B cell (primary cell): ENCODE measurements at regions not wholly inside any gene's neighbourhood (a gene's known extent, or its start where the extent isn't known, plus 50 kb on each side); places are given as distances from the start of the nearest gene placed in this dataset.
"Not testable (repeated sequence)": the region's sequence is repeated elsewhere in the genome, so short reads cannot be mapped to it uniquely, and the experiment has no call there.

Experiments used
- ATAC-seq: fragments of 200-7000 bp; cut with Tn5 transposase; one replicate; pipeline ENCODE4 v1.10.0; 2021; ENCODE audit warnings: low read depth, mild to moderate bottlenecking, moderate number of reproducible peaks, moderate library complexity
- CTCF ChIA-PET: fragments of 350-600 bp; sonication (Branson Sonifier 250); formaldehyde crosslinking; loops from one replicate; lab custom pipeline; 2021; ENCODE audit warnings: antibody characterized with exemption, inconsistent platforms; lab: Charles Lee
- POLR2A ChIA-PET: fragments of 350-600 bp; sonication (Branson Sonifier 250); formaldehyde crosslinking; loops from one replicate; lab custom pipeline; 2021; ENCODE audit warnings: antibody characterized with exemption; lab: Charles Lee
- DNase-seq: peaks from one replicate; pipeline ENCODE4 v3.0.0; 2013
- H2AFZ ChIP-seq: 2 replicates; pipeline ENCODE4 v1.6.1; 2012; ENCODE audit warnings: mild to moderate bottlenecking, low read depth, low read length; ENCODE audit not compliant: insufficient read depth, poor library complexity, severe bottlenecking
- H3K27ac ChIP-seq, 2 donors: 1 replicate in 1 of 2; 2 replicates in 1 of 2; pipeline ENCODE4 v1.5.1; 2012 to 2013; ENCODE audit warnings: low read length in 2 of 2, mild to moderate bottlenecking in 2 of 2, moderate library complexity in 1 of 2
- H3K27me3 ChIP-seq, 4 experiments: fragments of 200-600 bp in 1 of 4; sonication (generic) in 1 of 4; replicated peaks in 1 of 4; 1 replicate in 2 of 4; 2 replicates in 2 of 4; pipeline versions ENCODE4 v1.6.1 to v1.7.0; 2013 to 2016; ENCODE audit warnings: low read length in 3 of 4, mild to moderate bottlenecking in 2 of 4, mixed read lengths in 1 of 4, moderate library complexity in 1 of 4; ENCODE audit not compliant: insufficient read depth in 4 of 4, control insufficient read depth in 3 of 4; ENCODE audit errors: control extremely low read depth in 1 of 4
- H3K36me3 ChIP-seq, 2 experiments: replicated peaks in 1 of 2; 1 replicate in 1 of 2; 2 replicates in 1 of 2; pipeline versions ENCODE4 v1.6.1 to v1.7.1; 2013; ENCODE audit warnings: low read length in 1 of 2; ENCODE audit not compliant: insufficient read depth in 2 of 2, control insufficient read depth in 1 of 2; ENCODE audit errors: control extremely low read depth in 1 of 2, extremely low read depth in 1 of 2
- H3K4me1 ChIP-seq, 2 donors: fragments of 200-600 bp in 1 of 2; sonication (generic) in 1 of 2; 1 replicate in 1 of 2; 2 replicates in 1 of 2; pipeline versions ENCODE4 v1.5.1 to v1.6.1; 2013 to 2017; ENCODE audit warnings: low read length in 2 of 2; ENCODE audit not compliant: control insufficient read depth in 2 of 2, insufficient read depth in 2 of 2
- H3K4me2 ChIP-seq: replicated peaks from 2 replicates; pipeline ENCODE3; 2012; ENCODE audit warnings: mild to moderate bottlenecking, low read depth, low read length; ENCODE audit not compliant: poor library complexity, severe bottlenecking
- H3K4me3 ChIP-seq, 5 experiments: fragments of 200-600 bp in 1 of 5; sonication (generic) in 1 of 5; 1 replicate in 3 of 5; 2 replicates in 2 of 5; pipeline versions ENCODE4 v1.5.1 to v1.7.0; 2011 to 2016; ENCODE audit warnings: low read length in 4 of 5, mild to moderate bottlenecking in 4 of 5, low read depth in 2 of 5, control low read depth in 1 of 5, moderate library complexity in 1 of 5; ENCODE audit not compliant: insufficient read depth in 1 of 5; ENCODE audit errors: control extremely low read depth in 1 of 5, extremely low read depth in 1 of 5
- H3K79me2 ChIP-seq: fragments of 200-600 bp; sonication (generic); one replicate; pipeline ENCODE4 v1.6.0; 2016; ENCODE audit warnings: low read length; ENCODE audit not compliant: control insufficient read depth, insufficient read depth
- H3K9ac ChIP-seq: fragments of 200-600 bp; sonication (generic); 2 replicates; pipeline ENCODE4 v1.6.1; 2017; ENCODE audit warnings: mild to moderate bottlenecking, low read length, moderate library complexity
- H3K9me3 ChIP-seq, 3 donors: one replicate each; pipeline versions ENCODE4 v1.6.1 to v1.7.1; 2013; ENCODE audit warnings: low read length in 2 of 3; ENCODE audit not compliant: control insufficient read depth in 2 of 3, insufficient read depth in 1 of 3; ENCODE audit errors: control extremely low read depth in 1 of 3
- H4K20me1 ChIP-seq: 2 replicates; pipeline ENCODE4 v1.6.0; 2012; ENCODE audit warnings: mild to moderate bottlenecking, low read length; ENCODE audit not compliant: insufficient read depth, control insufficient read depth, poor library complexity, severe bottlenecking
- H3K27ac Mint-ChIP-seq: one replicate; pipeline ENCODE4 v1.8.0; 2021; ENCODE audit warnings: mixed read lengths
- H3K27me3 Mint-ChIP-seq: one replicate; pipeline ENCODE4 v1.8.0; 2021; ENCODE audit warnings: mixed read lengths
- H3K4me1 Mint-ChIP-seq: one replicate; pipeline ENCODE4 v1.8.0; 2021; ENCODE audit warnings: mixed read lengths
- H3K4me3 Mint-ChIP-seq: one replicate; pipeline ENCODE4 v1.8.0; 2021; ENCODE audit warnings: mixed read lengths
- H3K9me3 Mint-ChIP-seq: one replicate; pipeline ENCODE4 v1.8.0; 2022; ENCODE audit warnings: mixed read lengths; ENCODE audit not compliant: insufficient read depth
- EZH2 ChIP-seq: IDR thresholded peaks from 2 replicates; pipeline ENCODE4 v1.6.1; 2012; ENCODE audit warnings: borderline replicate concordance, low read depth, mild to moderate bottlenecking, moderate library complexity, low read length; ENCODE audit not compliant: insufficient read depth, poor library complexity, severe bottlenecking
- WGBS: methylation state at CpG from one replicate; pipeline ENCODE4 v1.1.5; 2013; ENCODE audit warnings: missing lambda C conversion rate; ENCODE audit not compliant: insufficient coverage; 5-methylcytosine and 5-hydroxymethylcytosine counted together
- intact Hi-C: fragments of 100-400 bp; cut with micrococcal nuclease; formaldehyde crosslinking; loops from one replicate; pipeline ENCODE4 v1.10.0; 2022
- TF ChIP-seq, protein P1 (sequence below): fragments of 200-600 bp; IDR thresholded peaks from one replicate; pipeline ENCODE4 v1.8.0; 2022; ENCODE audit warnings: antibody characterized with exemption, mild to moderate bottlenecking

DNA sequence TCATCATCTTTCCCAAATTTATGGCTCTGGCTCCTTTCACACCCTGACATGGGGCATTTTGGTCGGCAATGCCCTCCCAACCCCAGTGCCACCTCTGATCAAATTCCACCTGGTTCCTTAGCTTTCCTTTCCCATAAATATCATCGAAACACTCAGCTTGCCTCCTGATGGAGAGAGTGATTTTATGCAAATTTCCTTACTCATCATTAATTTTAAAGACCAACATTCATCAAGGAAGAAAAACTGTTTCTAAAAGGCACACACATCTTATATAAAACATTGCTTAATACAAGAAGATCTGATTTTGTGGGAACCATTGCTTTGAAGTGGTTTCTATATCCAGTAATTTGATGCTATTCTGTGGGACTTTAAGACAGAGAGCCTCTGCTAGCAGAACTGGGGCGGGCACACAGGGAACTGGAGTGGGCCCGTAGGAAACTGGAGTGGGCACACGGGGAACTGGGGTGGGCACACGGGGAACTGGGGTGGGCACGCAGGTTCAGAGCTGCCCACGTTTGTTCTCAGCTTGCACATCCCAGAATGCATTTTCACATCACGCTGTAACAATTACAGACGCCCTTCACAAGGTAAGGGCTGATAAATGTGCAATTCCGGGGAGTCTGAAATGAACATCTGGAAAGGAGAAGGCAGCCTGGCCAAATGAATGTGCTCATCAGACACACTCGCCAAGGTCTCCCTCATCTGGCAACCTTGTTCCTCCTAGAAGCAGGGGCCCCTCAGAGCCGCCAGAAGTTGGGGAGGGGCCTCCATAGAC, 174.2 kb downstream of the RTP5 start:
- 85% methylated on average over 9 of the region's 13 CpGs for WGBS
- H3K4me3 Mint-ChIP-seq: no peak overlapping the region
- no peaks in the 10 kb centered on the region for H3K4me1 Mint-ChIP-seq
- Histone ChIP-seq H3K27ac (no peak overlapping the region), H3K4me1 (no peaks in the 10 kb centered on the region), H3K4me2 (no peak overlapping the region), H3K9ac (no peak overlapping the region), H3K4me3 (no peak overlapping the region), H3K9me3 (peaks cover 0 to 24% (median 0%) of the 10 kb centered on the region in 3 donors), H3K79me2 (no peaks in the 10 kb centered on the region), H4K20me1 (no peaks in the 10 kb centered on the region), H3K27me3 (peaks cover 0 to 31% (median 1%) of the 10 kb centered on the region in 4 experiments), H2AFZ (no peak overlapping the region), H3K36me3 (no peaks in the 10 kb centered on the region)
- DNase-seq (no peak), ATAC-seq (no peak)
- intact Hi-C loops: no loop called here
- H3K27ac Mint-ChIP-seq: no peak overlapping the region
- ChIA-PET POLR2A (no interaction called here), CTCF (no interaction called here)
- H3K9me3 Mint-ChIP-seq: no peaks in the 10 kb centered on the region
- no peak for TF ChIP-seq EZH2
- TF ChIP-seq, protein P1, sequence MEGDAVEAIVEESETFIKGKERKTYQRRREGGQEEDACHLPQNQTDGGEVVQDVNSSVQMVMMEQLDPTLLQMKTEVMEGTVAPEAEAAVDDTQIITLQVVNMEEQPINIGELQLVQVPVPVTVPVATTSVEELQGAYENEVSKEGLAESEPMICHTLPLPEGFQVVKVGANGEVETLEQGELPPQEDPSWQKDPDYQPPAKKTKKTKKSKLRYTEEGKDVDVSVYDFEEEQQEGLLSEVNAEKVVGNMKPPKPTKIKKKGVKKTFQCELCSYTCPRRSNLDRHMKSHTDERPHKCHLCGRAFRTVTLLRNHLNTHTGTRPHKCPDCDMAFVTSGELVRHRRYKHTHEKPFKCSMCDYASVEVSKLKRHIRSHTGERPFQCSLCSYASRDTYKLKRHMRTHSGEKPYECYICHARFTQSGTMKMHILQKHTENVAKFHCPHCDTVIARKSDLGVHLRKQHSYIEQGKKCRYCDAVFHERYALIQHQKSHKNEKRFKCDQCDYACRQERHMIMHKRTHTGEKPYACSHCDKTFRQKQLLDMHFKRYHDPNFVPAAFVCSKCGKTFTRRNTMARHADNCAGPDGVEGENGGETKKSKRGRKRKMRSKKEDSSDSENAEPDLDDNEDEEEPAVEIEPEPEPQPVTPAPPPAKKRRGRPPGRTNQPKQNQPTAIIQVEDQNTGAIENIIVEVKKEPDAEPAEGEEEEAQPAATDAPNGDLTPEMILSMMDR: no peak
- H3K27me3 Mint-ChIP-seq: peaks cover 39% of the 10 kb centered on the region

DNA sequence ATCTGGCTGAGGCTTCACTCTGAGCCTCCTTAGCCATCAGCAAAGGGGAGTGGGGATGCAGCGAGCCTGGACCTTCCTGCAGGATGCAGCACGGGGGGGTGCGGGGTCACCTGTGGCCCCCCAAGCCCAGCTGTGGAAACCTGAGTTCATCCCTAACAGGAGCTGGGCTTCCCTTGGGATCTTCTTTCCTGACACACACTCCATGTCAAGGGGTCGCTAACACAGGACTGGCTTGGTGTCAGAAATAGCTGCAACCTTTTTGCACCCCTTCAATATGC, 174.7 kb downstream of the RTP5 start:
- Histone ChIP-seq H3K4me1 (no peaks in the 10 kb centered on the region), H3K4me2 (no peak overlapping the region), H3K27me3 (peaks cover 0 to 28% (median 1%) of the 10 kb centered on the region in 4 experiments), H3K27ac (no peak overlapping the region), H3K9me3 (peaks cover 0 to 24% (median 0%) of the 10 kb centered on the region in 3 donors), H3K79me2 (no peaks in the 10 kb centered on the region), H3K36me3 (no peaks in the 10 kb centered on the region), H3K4me3 (no peak overlapping the region), H4K20me1 (no peaks in the 10 kb centered on the region), H2AFZ (no peak overlapping the region), H3K9ac (no peak overlapping the region)
- TF ChIP-seq EZH2: no peak
- TF ChIP-seq, protein P1: no peak
- Mint-ChIP-seq H3K4me1 (no peaks in the 10 kb centered on the region), H3K27ac (no peak overlapping the region), H3K27me3 (peaks cover 39% of the 10 kb centered on the region), H3K4me3 (no peak overlapping the region), H3K9me3 (peaks cover under 1% of the 10 kb centered on the region)
- intact Hi-C loops: no loop called here
- POLR2A ChIA-PET: no interaction called here
- CTCF ChIA-PET: no interaction called here
- no peak for DNase-seq
- 86% methylated on average over 4 of the region's 4 CpGs for WGBS
- no peak for ATAC-seq

DNA sequence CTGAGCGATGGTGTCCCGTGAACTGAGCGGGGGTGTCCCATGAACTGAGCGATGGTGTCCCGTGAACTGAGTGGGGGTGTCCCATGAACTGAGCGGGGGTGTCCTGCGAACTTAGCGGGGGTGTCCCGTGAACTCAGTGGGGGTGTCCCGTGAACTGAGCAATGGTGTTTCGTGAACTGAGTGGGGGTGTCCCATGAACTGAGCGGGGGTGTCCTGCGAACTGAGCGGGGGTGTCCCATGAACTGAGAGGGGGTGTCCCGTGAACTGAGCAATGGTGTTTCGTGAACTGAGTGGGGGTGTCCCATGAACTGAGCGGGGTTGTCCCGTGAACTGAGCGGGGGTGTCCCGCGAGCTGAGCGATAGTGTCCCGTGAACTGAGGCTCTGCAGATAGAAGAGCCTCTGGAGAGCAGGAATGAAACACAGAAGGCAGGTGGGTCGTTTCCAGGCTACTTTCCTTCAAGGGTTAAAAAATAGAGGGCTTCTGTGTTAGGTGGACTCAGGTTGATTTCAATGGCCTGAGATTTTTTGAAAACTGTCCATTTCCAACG, 176.1 kb downstream of the RTP5 start:
- H3K9ac ChIP-seq, intact Hi-C loops, CTCF ChIA-PET, H3K27ac Mint-ChIP-seq, H3K4me2 ChIP-seq, H3K4me3 Mint-ChIP-seq, H2AFZ ChIP-seq, H3K27ac ChIP-seq, H3K36me3 ChIP-seq, DNase-seq, H3K4me3 ChIP-seq, H4K20me1 ChIP-seq, H3K79me2 ChIP-seq, H3K9me3 Mint-ChIP-seq, ATAC-seq, H3K4me1 Mint-ChIP-seq, H3K4me1 ChIP-seq, POLR2A ChIA-PET: not testable (repeated sequence)
- H3K27me3 Mint-ChIP-seq: peaks cover 39% of the 10 kb centered on the region
- Histone ChIP-seq H3K9me3 (peaks cover 0 to 24% (median 0%) of the 10 kb centered on the region in 3 donors), H3K27me3 (peaks cover 0 to 18% (median 0%) of the 10 kb centered on the region in 4 experiments)
- WGBS: 95% methylated on average over 22 of the region's 25 CpGs
